ENCODE measurements at regions not wholly inside any gene's neighbourhood (a gene's known extent, or its start where the extent isn't known, plus 50 kb on each side); places are given as distances from the start of the nearest gene placed in this dataset.
"Not testable (repeated sequence)": the region's sequence is repeated elsewhere in the genome, so short reads cannot be mapped to it uniquely, and the experiment has no call there.

- Histone ChIP-seq H3K4me1 (ENCODE audit: control insufficient read depth, insufficient read depth, low read length) (no peaks in the 10 kb centered on the region), H3K27ac (ENCODE audit: low read length) (no peak overlapping the region), H3K4me3 (ENCODE audit: low read length) (no peak overlapping the region), H3K36me3 (ENCODE audit: control insufficient read depth, insufficient read depth, low read length) (no peaks in the 10 kb centered on the region), H3K9me3 (replicated peaks; ENCODE audit: control insufficient read depth, low read depth, low read length) (no peaks in the 10 kb centered on the region), H3K27me3 (ENCODE audit: control insufficient read depth, insufficient read depth, low read length) (no peaks in the 10 kb centered on the region)
- no peak for DNase-seq
- WGBS (ENCODE audit: insufficient coverage) = 100% methylated on average over 1 of the region's 4 CpGs
These were observed 694.4 kb upstream of the PCDH20 start for GRCh38 chr13:62110079-62110478.

GRCh38 chr13:62104136-62104535 is 688.5 kb upstream of the PCDH20 start:
- H3K9me3 ChIP-seq (replicated peaks; ENCODE audit: control insufficient read depth, low read depth, low read length); H3K36me3 ChIP-seq (ENCODE audit: control insufficient read depth, insufficient read depth, low read length): not testable (repeated sequence)
- 82% methylated on average over 5 of the region's 7 CpGs for WGBS (ENCODE audit: insufficient coverage)

GRCh38 chr13:62096652-62097051 is 681.0 kb upstream of the PCDH20 start:
- H3K27me3 ChIP-seq (ENCODE audit: control insufficient read depth, insufficient read depth, low read length) = no peaks in the 10 kb centered on the region
- no peaks in the 10 kb centered on the region for H3K9me3 ChIP-seq (replicated peaks; ENCODE audit: control insufficient read depth, low read depth, low read length)
- H3K4me1 ChIP-seq (ENCODE audit: control insufficient read depth, insufficient read depth, low read length) = no peaks in the 10 kb centered on the region
- H3K36me3 ChIP-seq (ENCODE audit: control insufficient read depth, insufficient read depth, low read length) = no peaks in the 10 kb centered on the region
- no peak overlapping the region for H3K27ac ChIP-seq (ENCODE audit: low read length)
- WGBS (ENCODE audit: insufficient coverage) = no CpG with 5 or more reads among the region's 1 CpG
- H3K4me3 ChIP-seq (ENCODE audit: low read length) = no peak overlapping the region
- no peak for DNase-seq

More at GRCh38 chr13:62104136-62104535, 688.5 kb upstream of the PCDH20 start:
- DNase-seq; H3K4me3 ChIP-seq (ENCODE audit: low read length); H3K4me1 ChIP-seq (ENCODE audit: control insufficient read depth, insufficient read depth, low read length); H3K27ac ChIP-seq (ENCODE audit: low read length); H3K27me3 ChIP-seq (ENCODE audit: control insufficient read depth, insufficient read depth, low read length): not testable (repeated sequence)

GRCh38 chr13:62094932-62095331 is 679.3 kb upstream of the PCDH20 start:
- H3K36me3 ChIP-seq (ENCODE audit: control insufficient read depth, insufficient read depth, low read length) = no peaks in the 10 kb centered on the region
- no peaks in the 10 kb centered on the region for H3K27me3 ChIP-seq (ENCODE audit: control insufficient read depth, insufficient read depth, low read length)
- no peaks in the 10 kb centered on the region for H3K4me1 ChIP-seq (ENCODE audit: control insufficient read depth, insufficient read depth, low read length)
- no peaks in the 10 kb centered on the region for H3K9me3 ChIP-seq (replicated peaks; ENCODE audit: control insufficient read depth, low read depth, low read length)
- H3K27ac ChIP-seq (ENCODE audit: low read length) = no peak overlapping the region
- no peak overlapping the region for H3K4me3 ChIP-seq (ENCODE audit: low read length)
- WGBS (ENCODE audit: insufficient coverage) = no CpG with 5 or more reads among the region's 1 CpG
- DNase-seq = no peak

- Histone ChIP-seq H3K9me3 (replicated peaks; ENCODE audit: control insufficient read depth, low read depth, low read length) (no peaks in the 10 kb centered on the region), H3K4me3 (ENCODE audit: low read length) (no peak overlapping the region), H3K4me1 (ENCODE audit: control insufficient read depth, insufficient read depth, low read length) (no peaks in the 10 kb centered on the region), H3K27ac (ENCODE audit: low read length) (no peak overlapping the region), H3K27me3 (ENCODE audit: control insufficient read depth, insufficient read depth, low read length) (no peaks in the 10 kb centered on the region), H3K36me3 (ENCODE audit: control insufficient read depth, insufficient read depth, low read length) (no peaks in the 10 kb centered on the region)
- WGBS (ENCODE audit: insufficient coverage) = no CpG with 5 or more reads among the region's 5 CpGs
- DNase-seq = no peak
These were observed 678.5 kb upstream of the PCDH20 start for GRCh38 chr13:62093984-62094780.

- Histone ChIP-seq H3K36me3 (ENCODE audit: control insufficient read depth, insufficient read depth, low read length) (no peaks in the 10 kb centered on the region), H3K9me3 (replicated peaks; ENCODE audit: control insufficient read depth, low read depth, low read length) (no peaks in the 10 kb centered on the region), H3K27ac (ENCODE audit: low read length) (no peak overlapping the region), H3K4me3 (ENCODE audit: low read length) (no peak overlapping the region), H3K27me3 (ENCODE audit: control insufficient read depth, insufficient read depth, low read length) (no peaks in the 10 kb centered on the region), H3K4me1 (ENCODE audit: control insufficient read depth, insufficient read depth, low read length) (no peaks in the 10 kb centered on the region)
- no peak for DNase-seq
- no CpG with 5 or more reads among the region's 2 CpGs for WGBS (ENCODE audit: insufficient coverage)
These were observed 677.3 kb upstream of the PCDH20 start for GRCh38 chr13:62092949-62093348.

GRCh38 chr13:62092536-62092935 is 676.9 kb upstream of the PCDH20 start:
- H3K36me3 ChIP-seq (ENCODE audit: control insufficient read depth, insufficient read depth, low read length) = no peaks in the 10 kb centered on the region
- H3K4me1 ChIP-seq (ENCODE audit: control insufficient read depth, insufficient read depth, low read length) = no peaks in the 10 kb centered on the region
- WGBS (ENCODE audit: insufficient coverage) = no CpG with 5 or more reads among the region's 3 CpGs
- H3K9me3 ChIP-seq (replicated peaks; ENCODE audit: control insufficient read depth, low read depth, low read length) = no peaks in the 10 kb centered on the region
- no peaks in the 10 kb centered on the region for H3K27me3 ChIP-seq (ENCODE audit: control insufficient read depth, insufficient read depth, low read length)
- H3K4me3 ChIP-seq (ENCODE audit: low read length) = no peak overlapping the region
- no peak for DNase-seq
- no peak overlapping the region for H3K27ac ChIP-seq (ENCODE audit: low read length)

GRCh38 chr13:62088165-62088564 is 672.5 kb upstream of the PCDH20 start:
- H3K4me1 ChIP-seq (ENCODE audit: control insufficient read depth, insufficient read depth, low read length) = no peaks in the 10 kb centered on the region
- H3K9me3 ChIP-seq (replicated peaks; ENCODE audit: control insufficient read depth, low read depth, low read length) = no peaks in the 10 kb centered on the region
- no peaks in the 10 kb centered on the region for H3K27me3 ChIP-seq (ENCODE audit: control insufficient read depth, insufficient read depth, low read length)
- H3K36me3 ChIP-seq (ENCODE audit: control insufficient read depth, insufficient read depth, low read length) = no peaks in the 10 kb centered on the region
- no peak overlapping the region for H3K27ac ChIP-seq (ENCODE audit: low read length)
- H3K4me3 ChIP-seq (ENCODE audit: low read length) = no peak overlapping the region
- DNase-seq = peak; percentile 9

GRCh38 chr13:62087124-62087523 is 671.5 kb upstream of the PCDH20 start:
- no peak for DNase-seq
- H3K4me1 ChIP-seq (ENCODE audit: control insufficient read depth, insufficient read depth, low read length) = no peaks in the 10 kb centered on the region
- no peaks in the 10 kb centered on the region for H3K27me3 ChIP-seq (ENCODE audit: control insufficient read depth, insufficient read depth, low read length)
- H3K4me3 ChIP-seq (ENCODE audit: low read length) = no peak overlapping the region
- no CpG with 5 or more reads among the region's 4 CpGs for WGBS (ENCODE audit: insufficient coverage)
- H3K36me3 ChIP-seq (ENCODE audit: control insufficient read depth, insufficient read depth, low read length) = no peaks in the 10 kb centered on the region
- no peaks in the 10 kb centered on the region for H3K9me3 ChIP-seq (replicated peaks; ENCODE audit: control insufficient read depth, low read depth, low read length)
- H3K27ac ChIP-seq (ENCODE audit: low read length) = no peak overlapping the region

- H3K27ac ChIP-seq (ENCODE audit: low read length) = no peak overlapping the region
- no peaks in the 10 kb centered on the region for H3K9me3 ChIP-seq (replicated peaks; ENCODE audit: control insufficient read depth, low read depth, low read length)
- WGBS (ENCODE audit: insufficient coverage) = 67% methylated on average over 1 of the region's 5 CpGs
- H3K4me1 ChIP-seq (ENCODE audit: control insufficient read depth, insufficient read depth, low read length) = no peaks in the 10 kb centered on the region
- no peak overlapping the region for H3K4me3 ChIP-seq (ENCODE audit: low read length)
- H3K36me3 ChIP-seq (ENCODE audit: control insufficient read depth, insufficient read depth, low read length) = no peaks in the 10 kb centered on the region
- DNase-seq = no peak
- no peaks in the 10 kb centered on the region for H3K27me3 ChIP-seq (ENCODE audit: control insufficient read depth, insufficient read depth, low read length)
These were observed 669.9 kb upstream of the PCDH20 start for GRCh38 chr13:62085337-62086229.
